ENCODE measurements at regions not wholly inside any gene's neighbourhood (a gene's known extent, or its start where the extent isn't known, plus 50 kb on each side); places are given as distances from the start of the nearest gene placed in this dataset.

DNA sequence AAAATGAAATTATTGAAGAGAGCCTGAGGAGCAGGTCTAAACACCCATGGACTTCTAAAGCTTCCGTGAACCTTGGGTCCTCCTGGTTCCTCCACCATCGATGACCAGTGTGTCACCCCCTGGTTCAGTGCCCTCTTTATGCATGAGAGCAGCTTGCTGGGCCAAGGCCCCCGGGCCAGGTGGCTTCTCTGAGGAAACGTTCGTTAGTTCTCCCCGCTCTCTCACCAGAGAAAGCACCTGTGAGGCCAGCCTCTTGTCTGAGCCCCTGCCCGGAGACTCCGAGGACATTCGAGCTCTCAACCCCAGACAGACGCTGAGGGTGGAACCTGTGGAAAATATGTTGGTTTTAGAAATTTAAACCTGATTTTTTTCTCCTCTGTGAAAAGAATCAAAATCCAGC, 92.4 kb downstream of the GLI2 start:
- Histone ChIP-seq H3F3A (ENCODE audit: low read depth) (no peaks in the 10 kb centered on the region), H3K4me2 (ENCODE audit: low read depth, low read length, poor library complexity, severe bottlenecking) (no peak overlapping the region), H3K27me3 (ENCODE audit: insufficient read depth, low read length, poor library complexity, severe bottlenecking) (no peaks in the 10 kb centered on the region), H4K20me1 (ENCODE audit: insufficient read depth, low read length, poor library complexity, severe bottlenecking) (no peaks in the 10 kb centered on the region), H3K79me2 (ENCODE audit: insufficient read depth, low read length) (no peaks in the 10 kb centered on the region), H2AFZ (ENCODE audit: low read length) (no peak overlapping the region), H3K9me2 (replicated peaks; ENCODE audit: low read depth, low read length) (no peaks in the 10 kb centered on the region), H3K9ac (ENCODE audit: low read depth, low read length, poor library complexity, severe bottlenecking) (no peak overlapping the region), H3K36me3 (ENCODE audit: insufficient read depth, low read length) (no peaks in the 10 kb centered on the region), H3K4me3 (ENCODE audit: low read length, poor library complexity, severe bottlenecking) (no peak overlapping the region), H3K4me1 (ENCODE audit: insufficient read depth, low read length, poor library complexity, severe bottlenecking) (no peaks in the 10 kb centered on the region), H3K9me3 (ENCODE audit: insufficient read depth, low read depth, low read length) (no peaks in the 10 kb centered on the region)
- TF ChIP-seq EZH2phosphoT487 (IDR thresholded peaks at IDR 0.05; ENCODE audit: borderline replicate concordance) = no peak
- TF ChIP-seq, protein P1, sequence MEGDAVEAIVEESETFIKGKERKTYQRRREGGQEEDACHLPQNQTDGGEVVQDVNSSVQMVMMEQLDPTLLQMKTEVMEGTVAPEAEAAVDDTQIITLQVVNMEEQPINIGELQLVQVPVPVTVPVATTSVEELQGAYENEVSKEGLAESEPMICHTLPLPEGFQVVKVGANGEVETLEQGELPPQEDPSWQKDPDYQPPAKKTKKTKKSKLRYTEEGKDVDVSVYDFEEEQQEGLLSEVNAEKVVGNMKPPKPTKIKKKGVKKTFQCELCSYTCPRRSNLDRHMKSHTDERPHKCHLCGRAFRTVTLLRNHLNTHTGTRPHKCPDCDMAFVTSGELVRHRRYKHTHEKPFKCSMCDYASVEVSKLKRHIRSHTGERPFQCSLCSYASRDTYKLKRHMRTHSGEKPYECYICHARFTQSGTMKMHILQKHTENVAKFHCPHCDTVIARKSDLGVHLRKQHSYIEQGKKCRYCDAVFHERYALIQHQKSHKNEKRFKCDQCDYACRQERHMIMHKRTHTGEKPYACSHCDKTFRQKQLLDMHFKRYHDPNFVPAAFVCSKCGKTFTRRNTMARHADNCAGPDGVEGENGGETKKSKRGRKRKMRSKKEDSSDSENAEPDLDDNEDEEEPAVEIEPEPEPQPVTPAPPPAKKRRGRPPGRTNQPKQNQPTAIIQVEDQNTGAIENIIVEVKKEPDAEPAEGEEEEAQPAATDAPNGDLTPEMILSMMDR (conservative IDR thresholded peaks at IDR 0.05; ENCODE audit: low read length) = no peak

DNA sequence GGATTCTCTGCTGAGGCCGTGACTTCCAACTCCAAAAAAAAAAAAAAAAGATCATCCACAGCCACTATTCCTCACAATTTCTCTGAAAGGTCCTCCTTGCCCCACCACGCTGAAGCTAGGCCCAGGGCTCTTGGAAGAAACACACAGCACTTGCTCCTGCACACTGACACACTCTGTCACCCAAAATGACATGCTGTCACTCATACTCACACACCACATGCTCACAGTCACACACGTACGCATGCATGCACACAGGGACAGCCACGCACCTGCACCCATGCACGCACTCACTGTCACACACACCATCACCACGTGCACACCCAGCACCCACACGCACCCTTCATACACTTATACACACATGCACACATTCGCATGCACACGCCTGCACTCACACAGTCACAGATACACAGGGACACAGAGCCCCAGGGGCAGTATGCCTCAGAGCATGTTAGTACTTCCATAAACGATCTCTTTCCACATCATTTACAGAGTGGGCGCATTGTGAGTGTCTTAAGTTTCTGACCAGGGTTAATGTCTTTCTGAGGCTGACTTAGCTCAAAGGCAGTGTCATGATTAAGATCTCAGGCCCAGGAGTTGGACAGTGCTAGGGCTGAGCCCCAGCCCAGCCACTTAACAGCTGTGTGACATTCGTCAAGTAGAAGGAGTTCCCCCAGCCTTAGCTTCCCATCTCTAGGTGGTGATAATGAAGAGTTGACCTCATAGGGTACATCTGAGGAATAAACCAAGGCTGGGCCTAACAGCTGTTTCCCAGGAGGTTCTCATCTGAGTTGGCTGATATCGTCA, 93.4 kb downstream of the GLI2 start:
- H4K20me1 ChIP-seq (ENCODE audit: insufficient read depth, low read length, poor library complexity, severe bottlenecking) = no peaks in the 10 kb centered on the region
- H3K4me1 ChIP-seq (ENCODE audit: insufficient read depth, low read length, poor library complexity, severe bottlenecking) = no peaks in the 10 kb centered on the region
- H3K9ac ChIP-seq (ENCODE audit: low read depth, low read length, poor library complexity, severe bottlenecking) = no peak overlapping the region
- H3K27me3 ChIP-seq (ENCODE audit: insufficient read depth, low read length, poor library complexity, severe bottlenecking) = no peaks in the 10 kb centered on the region
- H3K36me3 ChIP-seq (ENCODE audit: insufficient read depth, low read length) = no peaks in the 10 kb centered on the region
- no peaks in the 10 kb centered on the region for H3F3A ChIP-seq (ENCODE audit: low read depth)
- H2AFZ ChIP-seq (ENCODE audit: low read length) = no peak overlapping the region
- no peaks in the 10 kb centered on the region for H3K9me2 ChIP-seq (replicated peaks; ENCODE audit: low read depth, low read length)
- no peaks in the 10 kb centered on the region for H3K79me2 ChIP-seq (ENCODE audit: insufficient read depth, low read length)
- no peak overlapping the region for H3K4me3 ChIP-seq (ENCODE audit: low read length, poor library complexity, severe bottlenecking)
- TF ChIP-seq, protein P1 (conservative IDR thresholded peaks at IDR 0.05; ENCODE audit: low read length) = no peak
- TF ChIP-seq EZH2phosphoT487 (IDR thresholded peaks at IDR 0.05; ENCODE audit: borderline replicate concordance) = no peak
- no peaks in the 10 kb centered on the region for H3K9me3 ChIP-seq (ENCODE audit: insufficient read depth, low read depth, low read length)
- no peak overlapping the region for H3K4me2 ChIP-seq (ENCODE audit: low read depth, low read length, poor library complexity, severe bottlenecking)

DNA sequence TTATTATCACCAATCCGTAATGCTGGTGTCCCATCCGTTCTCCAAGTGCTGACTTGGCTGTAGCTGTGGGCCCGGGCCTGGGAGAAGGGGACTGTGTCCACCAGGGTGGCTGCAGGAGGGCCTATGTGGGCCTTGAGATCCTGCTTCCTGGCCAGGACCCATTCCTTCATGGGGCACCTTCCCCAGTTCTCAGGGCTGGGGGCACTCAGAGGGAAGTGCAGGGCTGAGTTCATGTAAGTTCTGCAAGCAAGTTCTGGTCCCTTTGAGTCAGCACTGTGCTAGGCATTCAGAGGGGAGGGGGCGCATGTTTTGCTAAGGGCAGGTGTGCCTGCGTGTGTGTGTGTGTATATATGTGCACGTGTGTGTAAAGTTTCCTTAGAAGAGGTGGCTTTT, 94.0 kb downstream of the GLI2 start:
- TF ChIP-seq, protein P1 (conservative IDR thresholded peaks at IDR 0.05; ENCODE audit: low read length) = no peak
- no peak for TF ChIP-seq EZH2phosphoT487 (IDR thresholded peaks at IDR 0.05; ENCODE audit: borderline replicate concordance)
- no peak overlapping the region for H2AFZ ChIP-seq (ENCODE audit: low read length)
- H3K9me3 ChIP-seq (ENCODE audit: insufficient read depth, low read depth, low read length) = no peaks in the 10 kb centered on the region
- no peaks in the 10 kb centered on the region for H3K79me2 ChIP-seq (ENCODE audit: insufficient read depth, low read length)
- no peak overlapping the region for H3K9ac ChIP-seq (ENCODE audit: low read depth, low read length, poor library complexity, severe bottlenecking)
- H3K36me3 ChIP-seq (ENCODE audit: insufficient read depth, low read length) = no peaks in the 10 kb centered on the region
- no peaks in the 10 kb centered on the region for H3K4me1 ChIP-seq (ENCODE audit: insufficient read depth, low read length, poor library complexity, severe bottlenecking)
- H3K27me3 ChIP-seq (ENCODE audit: insufficient read depth, low read length, poor library complexity, severe bottlenecking) = no peaks in the 10 kb centered on the region
- no peak overlapping the region for H3K4me3 ChIP-seq (ENCODE audit: low read length, poor library complexity, severe bottlenecking)
- no peaks in the 10 kb centered on the region for H3K9me2 ChIP-seq (replicated peaks; ENCODE audit: low read depth, low read length)
- H4K20me1 ChIP-seq (ENCODE audit: insufficient read depth, low read length, poor library complexity, severe bottlenecking) = no peaks in the 10 kb centered on the region
- no peaks in the 10 kb centered on the region for H3F3A ChIP-seq (ENCODE audit: low read depth)
- H3K4me2 ChIP-seq (ENCODE audit: low read depth, low read length, poor library complexity, severe bottlenecking) = no peak overlapping the region
